ENCODE measurements at regions not wholly inside any gene's neighbourhood (a gene's known extent, or its start where the extent isn't known, plus 50 kb on each side); places are given as distances from the start of the nearest gene placed in this dataset.
"Not testable (repeated sequence)": the region's sequence is repeated elsewhere in the genome, so short reads cannot be mapped to it uniquely, and the experiment has no call there.

- not testable (repeated sequence) for TF ChIP-seq CTCF (IDR thresholded peaks at IDR 0.05; ENCODE audit: insufficient read depth, low read depth, low read length); EZH2 (IDR thresholded peaks at IDR 0.05; ENCODE audit: insufficient read depth, low read length)
These were observed 118.9 kb downstream of the ADSS2 start for GRCh38 chr1:244332761-244333160.
